Esophagus squamous epithelium (tissue), 4 donors: ENCODE measurements at regions not wholly inside any gene's neighbourhood (a gene's known extent, or its start where the extent isn't known, plus 50 kb on each side); places are given as distances from the start of the nearest gene placed in this dataset.

ENCODE experiments used
- POLR2A ChIP-seq, 4 donors: fragments of 450-650 bp; IDR thresholded peaks; one replicate each; pipeline ENCODE4 v1.6.1; 2017; ENCODE audit warnings: antibody characterized with exemption in 4 of 4, mild to moderate bottlenecking in 4 of 4, moderate library complexity in 3 of 4
- TF ChIP-seq, protein P1 (sequence below), 6 experiments: fragments of 450-650 bp in 4 of 6; fragments of 200-600 bp in 2 of 6; sonication (generic) in 2 of 6; IDR thresholded peaks; one replicate each; pipeline ENCODE4 v1.5.1; 2016 to 2019; ENCODE audit warnings: antibody characterized with exemption in 6 of 6, mild to moderate bottlenecking in 4 of 6, moderate library complexity in 4 of 6

DNA sequence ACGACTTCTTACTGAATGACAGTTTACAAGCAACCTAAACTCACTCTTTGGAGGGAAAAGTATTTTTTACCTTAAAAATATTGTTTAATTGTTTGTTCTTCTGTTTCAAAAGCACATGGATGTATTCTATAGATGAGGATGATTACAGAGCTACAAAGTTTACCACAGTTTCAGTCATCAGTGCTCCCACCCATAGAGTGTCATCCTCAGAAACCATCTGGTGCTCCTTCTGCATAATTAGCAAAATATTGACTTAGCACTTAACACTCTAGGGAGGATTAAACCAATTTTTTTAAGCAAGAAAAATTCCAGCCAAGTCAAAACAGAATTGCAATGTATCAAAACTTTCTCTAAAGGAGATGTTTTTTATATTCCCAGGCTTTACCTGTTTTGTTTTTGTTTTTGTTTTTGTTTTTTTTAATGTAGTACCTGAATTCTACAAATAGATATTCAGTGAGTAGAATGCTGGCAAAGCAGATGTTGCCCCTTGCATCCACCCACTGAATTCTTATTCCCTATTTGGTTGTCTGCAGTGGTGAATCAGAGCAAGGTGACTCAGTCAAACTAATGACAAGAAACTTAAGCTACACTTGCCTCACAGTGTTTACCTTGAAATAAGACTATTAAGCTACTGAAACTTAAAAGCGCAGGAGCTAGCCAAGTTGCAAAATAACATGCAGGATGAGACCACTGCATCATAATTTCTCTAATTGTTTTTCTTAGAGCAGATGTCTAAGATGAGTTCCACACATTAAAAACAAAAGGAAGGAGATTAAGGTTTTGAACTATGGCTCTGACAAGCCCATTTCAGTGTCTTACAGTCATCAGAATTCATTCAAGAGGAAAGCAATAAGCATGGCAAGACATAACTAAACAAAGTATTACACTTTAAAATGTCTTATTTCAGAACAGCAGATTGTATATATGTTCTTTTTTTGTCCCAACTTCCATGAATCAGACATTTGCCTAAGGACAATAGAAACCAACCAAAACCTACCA lies 155.1 kb upstream of the SOX6 start:
- TF ChIP-seq, protein P1, sequence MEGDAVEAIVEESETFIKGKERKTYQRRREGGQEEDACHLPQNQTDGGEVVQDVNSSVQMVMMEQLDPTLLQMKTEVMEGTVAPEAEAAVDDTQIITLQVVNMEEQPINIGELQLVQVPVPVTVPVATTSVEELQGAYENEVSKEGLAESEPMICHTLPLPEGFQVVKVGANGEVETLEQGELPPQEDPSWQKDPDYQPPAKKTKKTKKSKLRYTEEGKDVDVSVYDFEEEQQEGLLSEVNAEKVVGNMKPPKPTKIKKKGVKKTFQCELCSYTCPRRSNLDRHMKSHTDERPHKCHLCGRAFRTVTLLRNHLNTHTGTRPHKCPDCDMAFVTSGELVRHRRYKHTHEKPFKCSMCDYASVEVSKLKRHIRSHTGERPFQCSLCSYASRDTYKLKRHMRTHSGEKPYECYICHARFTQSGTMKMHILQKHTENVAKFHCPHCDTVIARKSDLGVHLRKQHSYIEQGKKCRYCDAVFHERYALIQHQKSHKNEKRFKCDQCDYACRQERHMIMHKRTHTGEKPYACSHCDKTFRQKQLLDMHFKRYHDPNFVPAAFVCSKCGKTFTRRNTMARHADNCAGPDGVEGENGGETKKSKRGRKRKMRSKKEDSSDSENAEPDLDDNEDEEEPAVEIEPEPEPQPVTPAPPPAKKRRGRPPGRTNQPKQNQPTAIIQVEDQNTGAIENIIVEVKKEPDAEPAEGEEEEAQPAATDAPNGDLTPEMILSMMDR (IDR thresholded peaks at IDR 0.05), result no peak
- TF ChIP-seq POLR2A (IDR thresholded peaks at IDR 0.05), result no peak
